Spleen (tissue), 7 donors: ENCODE measurements at regions not wholly inside any gene's neighbourhood (a gene's known extent, or its start where the extent isn't known, plus 50 kb on each side); places are given as distances from the start of the nearest gene placed in this dataset.

Experiments
- POLR2A ChIP-seq, 3 donors: fragments of 450-650 bp; IDR thresholded peaks; one replicate each; pipeline ENCODE4 v1.5.1; 2017; ENCODE audit warnings: antibody characterized with exemption in 3 of 3, mild to moderate bottlenecking in 1 of 3
- TF ChIP-seq, protein P1 (sequence below), 11 experiments: fragments of 200-600 bp in 7 of 11; fragments of 450-650 bp in 4 of 11; sonication (generic) in 4 of 11; IDR thresholded peaks in 8 of 11; conservative IDR thresholded peaks in 3 of 11; 1 replicate in 7 of 11; 2 replicates in 4 of 11; pipeline versions ENCODE4 v1.4.0 to v1.8.0; 2016 to 2021; ENCODE audit warnings: antibody characterized with exemption in 11 of 11, inconsistent platforms in 4 of 11, mild to moderate bottlenecking in 1 of 11
- donor health status: DM: no; HTN: no; CAD: no; lungs with moderate emphysema.
- donor health status: DM: no; HTN: no; CAD: no.
- donor health status: DM: no; HTN: no; CAD: no.

GRCh38 chr14:96987086-96987474 lies 189.9 kb downstream of the VRK1 start:
- no peak for TF ChIP-seq POLR2A (IDR thresholded peaks at IDR 0.05)
- TF ChIP-seq, protein P1, sequence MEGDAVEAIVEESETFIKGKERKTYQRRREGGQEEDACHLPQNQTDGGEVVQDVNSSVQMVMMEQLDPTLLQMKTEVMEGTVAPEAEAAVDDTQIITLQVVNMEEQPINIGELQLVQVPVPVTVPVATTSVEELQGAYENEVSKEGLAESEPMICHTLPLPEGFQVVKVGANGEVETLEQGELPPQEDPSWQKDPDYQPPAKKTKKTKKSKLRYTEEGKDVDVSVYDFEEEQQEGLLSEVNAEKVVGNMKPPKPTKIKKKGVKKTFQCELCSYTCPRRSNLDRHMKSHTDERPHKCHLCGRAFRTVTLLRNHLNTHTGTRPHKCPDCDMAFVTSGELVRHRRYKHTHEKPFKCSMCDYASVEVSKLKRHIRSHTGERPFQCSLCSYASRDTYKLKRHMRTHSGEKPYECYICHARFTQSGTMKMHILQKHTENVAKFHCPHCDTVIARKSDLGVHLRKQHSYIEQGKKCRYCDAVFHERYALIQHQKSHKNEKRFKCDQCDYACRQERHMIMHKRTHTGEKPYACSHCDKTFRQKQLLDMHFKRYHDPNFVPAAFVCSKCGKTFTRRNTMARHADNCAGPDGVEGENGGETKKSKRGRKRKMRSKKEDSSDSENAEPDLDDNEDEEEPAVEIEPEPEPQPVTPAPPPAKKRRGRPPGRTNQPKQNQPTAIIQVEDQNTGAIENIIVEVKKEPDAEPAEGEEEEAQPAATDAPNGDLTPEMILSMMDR (IDR thresholded peaks at IDR 0.05 in 8 of 11, conservative IDR thresholded peaks at IDR 0.05 in 3 of 11), result no peak
